Hematopoietic multipotent progenitor cell treated with erythropoietin and hydrocortisone succinate and interleukin-3 and kit ligand, for 4 days (in vitro differentiated cells): ENCODE measurements at regions not wholly inside any gene's neighbourhood (a gene's known extent, or its start where the extent isn't known, plus 50 kb on each side); places are given as distances from the start of the nearest gene placed in this dataset.

Experiments used
- DNase-seq: peaks from one replicate; pipeline ENCODE4 v3.0.0-alpha.2; 2015

- peak; percentile 22 for DNase-seq
These were observed 54.9 kb upstream of the RFC3 start for GRCh38 chr13:33763021-33763420.

GRCh38 chr13:33764716-33765115, 53.2 kb upstream of the RFC3 start:
- DNase-seq: no peak

GRCh38 chr13:33766329-33767123, 51.4 kb upstream of the RFC3 start:
- DNase-seq: no peak

- no peak for DNase-seq
These were observed 50.8 kb upstream of the RFC3 start for GRCh38 chr13:33767140-33767539.
